ENCODE measurements at regions not wholly inside any gene's neighbourhood (a gene's known extent, or its start where the extent isn't known, plus 50 kb on each side); places are given as distances from the start of the nearest gene placed in this dataset.

GRCh38 chr18:47316924-47317323 is 65.5 kb upstream of the SKOR2 start:
- CTCF ChIA-PET (ENCODE audit: low intra/inter-chr PET ratio, low total read pairs), result no interaction called here
- Histone ChIP-seq H3K36me3 (replicated peaks in 1 of 2; ENCODE audit: control insufficient read depth in 1 of 2, insufficient read depth in 2 of 2, low read length in 2 of 2) (no peaks in the 10 kb centered on the region), H3K4me2 (ENCODE audit: low read depth, low read length) (no peak overlapping the region), H3K4me1 (ENCODE audit: insufficient read depth, low read length) (no peaks in the 10 kb centered on the region), H3K9ac (ENCODE audit: insufficient read depth, low read depth, low read length) (no peak overlapping the region), H3K27me3 (ENCODE audit: control insufficient read depth in 1 of 2, insufficient read depth in 2 of 2, low read length in 2 of 2) (no peaks in the 10 kb centered on the region; a peak in 1 of 5 replicates), H3K4me3 (replicated peaks in 1 of 3; ENCODE audit: insufficient read depth in 1 of 3, low read depth in 2 of 3, low read length in 3 of 3) (no peak overlapping the region), H4K20me1 (ENCODE audit: insufficient read depth, low read length) (no peaks in the 10 kb centered on the region), H3K79me2 (ENCODE audit: insufficient read depth, low read length) (no peaks in the 10 kb centered on the region), H2AFZ (ENCODE audit: low read length) (no peak overlapping the region), H3K9me3 (ENCODE audit: low read length) (no peaks in the 10 kb centered on the region), H3K27ac (ENCODE audit: extremely low read length, insufficient read depth, low read length) (no peak overlapping the region)
- TF ChIP-seq ELF3 (CRISPR knock-in tag; IDR thresholded peaks at IDR 0.05) (no peak), NFYB (CRISPR knock-in tag; IDR thresholded peaks at IDR 0.05) (no peak), PRDM15 (CRISPR knock-in tag; IDR thresholded peaks at IDR 0.05) (no peak), NR2F2 (IDR thresholded peaks at IDR 0.05; ENCODE audit: borderline replicate concordance, low read depth) (no peak), ZNF20 (CRISPR knock-in tag; IDR thresholded peaks at IDR 0.05) (no peak), ZC3H13 (CRISPR knock-in tag; IDR thresholded peaks at IDR 0.05) (no peak)
- TF ChIP-seq, protein P1, sequence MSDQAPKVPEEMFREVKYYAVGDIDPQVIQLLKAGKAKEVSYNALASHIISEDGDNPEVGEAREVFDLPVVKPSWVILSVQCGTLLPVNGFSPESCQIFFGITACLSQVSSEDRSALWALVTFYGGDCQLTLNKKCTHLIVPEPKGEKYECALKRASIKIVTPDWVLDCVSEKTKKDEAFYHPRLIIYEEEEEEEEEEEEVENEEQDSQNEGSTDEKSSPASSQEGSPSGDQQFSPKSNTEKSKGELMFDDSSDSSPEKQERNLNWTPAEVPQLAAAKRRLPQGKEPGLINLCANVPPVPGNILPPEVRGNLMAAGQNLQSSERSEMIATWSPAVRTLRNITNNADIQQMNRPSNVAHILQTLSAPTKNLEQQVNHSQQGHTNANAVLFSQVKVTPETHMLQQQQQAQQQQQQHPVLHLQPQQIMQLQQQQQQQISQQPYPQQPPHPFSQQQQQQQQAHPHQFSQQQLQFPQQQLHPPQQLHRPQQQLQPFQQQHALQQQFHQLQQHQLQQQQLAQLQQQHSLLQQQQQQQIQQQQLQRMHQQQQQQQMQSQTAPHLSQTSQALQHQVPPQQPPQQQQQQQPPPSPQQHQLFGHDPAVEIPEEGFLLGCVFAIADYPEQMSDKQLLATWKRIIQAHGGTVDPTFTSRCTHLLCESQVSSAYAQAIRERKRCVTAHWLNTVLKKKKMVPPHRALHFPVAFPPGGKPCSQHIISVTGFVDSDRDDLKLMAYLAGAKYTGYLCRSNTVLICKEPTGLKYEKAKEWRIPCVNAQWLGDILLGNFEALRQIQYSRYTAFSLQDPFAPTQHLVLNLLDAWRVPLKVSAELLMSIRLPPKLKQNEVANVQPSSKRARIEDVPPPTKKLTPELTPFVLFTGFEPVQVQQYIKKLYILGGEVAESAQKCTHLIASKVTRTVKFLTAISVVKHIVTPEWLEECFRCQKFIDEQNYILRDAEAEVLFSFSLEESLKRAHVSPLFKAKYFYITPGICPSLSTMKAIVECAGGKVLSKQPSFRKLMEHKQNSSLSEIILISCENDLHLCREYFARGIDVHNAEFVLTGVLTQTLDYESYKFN (CRISPR knock-in tag; conservative IDR thresholded peaks at IDR 0.05), result no peak
- TF ChIP-seq, protein P2, sequence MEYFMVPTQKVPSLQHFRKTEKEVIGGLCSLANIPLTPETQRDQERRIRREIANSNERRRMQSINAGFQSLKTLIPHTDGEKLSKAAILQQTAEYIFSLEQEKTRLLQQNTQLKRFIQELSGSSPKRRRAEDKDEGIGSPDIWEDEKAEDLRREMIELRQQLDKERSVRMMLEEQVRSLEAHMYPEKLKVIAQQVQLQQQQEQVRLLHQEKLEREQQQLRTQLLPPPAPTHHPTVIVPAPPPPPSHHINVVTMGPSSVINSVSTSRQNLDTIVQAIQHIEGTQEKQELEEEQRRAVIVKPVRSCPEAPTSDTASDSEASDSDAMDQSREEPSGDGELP (IDR thresholded peaks at IDR 0.05; ENCODE audit: borderline replicate concordance, low read depth), result no peak
- TF ChIP-seq, protein P3, sequence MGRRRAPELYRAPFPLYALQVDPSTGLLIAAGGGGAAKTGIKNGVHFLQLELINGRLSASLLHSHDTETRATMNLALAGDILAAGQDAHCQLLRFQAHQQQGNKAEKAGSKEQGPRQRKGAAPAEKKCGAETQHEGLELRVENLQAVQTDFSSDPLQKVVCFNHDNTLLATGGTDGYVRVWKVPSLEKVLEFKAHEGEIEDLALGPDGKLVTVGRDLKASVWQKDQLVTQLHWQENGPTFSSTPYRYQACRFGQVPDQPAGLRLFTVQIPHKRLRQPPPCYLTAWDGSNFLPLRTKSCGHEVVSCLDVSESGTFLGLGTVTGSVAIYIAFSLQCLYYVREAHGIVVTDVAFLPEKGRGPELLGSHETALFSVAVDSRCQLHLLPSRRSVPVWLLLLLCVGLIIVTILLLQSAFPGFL (CRISPR knock-in tag; IDR thresholded peaks at IDR 0.05), result no peak
- in situ Hi-C loops (cut with HindIII; ENCODE audit: extremely low pct_ligation_motif_present, low pct_unique_long_range_greater_than_20kb) (no loop called here), intact Hi-C loops (cut with micrococcal nuclease; ENCODE audit: unreplicated experiment) (loop anchor here (5.0 kb wide), 1 partner anchor 50 kb away; no protein-coding TSS in a partner anchor)
- FAIRE-seq (no peak), DNase-seq (ENCODE audit: low spot score) (no peak), ATAC-seq (no peak)
- WGBS (ENCODE audit: low lambda C conversion rate), result 35% methylated on average over 4 of the region's 4 CpGs
- POLR2A ChIA-PET, result no interaction called here
- BruUV-seq (replicated peaks), result no TSS peak
